ENCODE measurements at regions not wholly inside any gene's neighbourhood (a gene's known extent, or its start where the extent isn't known, plus 50 kb on each side); places are given as distances from the start of the nearest gene placed in this dataset.
"Not testable (repeated sequence)": the region's sequence is repeated elsewhere in the genome, so short reads cannot be mapped to it uniquely, and the experiment has no call there.

DNA sequence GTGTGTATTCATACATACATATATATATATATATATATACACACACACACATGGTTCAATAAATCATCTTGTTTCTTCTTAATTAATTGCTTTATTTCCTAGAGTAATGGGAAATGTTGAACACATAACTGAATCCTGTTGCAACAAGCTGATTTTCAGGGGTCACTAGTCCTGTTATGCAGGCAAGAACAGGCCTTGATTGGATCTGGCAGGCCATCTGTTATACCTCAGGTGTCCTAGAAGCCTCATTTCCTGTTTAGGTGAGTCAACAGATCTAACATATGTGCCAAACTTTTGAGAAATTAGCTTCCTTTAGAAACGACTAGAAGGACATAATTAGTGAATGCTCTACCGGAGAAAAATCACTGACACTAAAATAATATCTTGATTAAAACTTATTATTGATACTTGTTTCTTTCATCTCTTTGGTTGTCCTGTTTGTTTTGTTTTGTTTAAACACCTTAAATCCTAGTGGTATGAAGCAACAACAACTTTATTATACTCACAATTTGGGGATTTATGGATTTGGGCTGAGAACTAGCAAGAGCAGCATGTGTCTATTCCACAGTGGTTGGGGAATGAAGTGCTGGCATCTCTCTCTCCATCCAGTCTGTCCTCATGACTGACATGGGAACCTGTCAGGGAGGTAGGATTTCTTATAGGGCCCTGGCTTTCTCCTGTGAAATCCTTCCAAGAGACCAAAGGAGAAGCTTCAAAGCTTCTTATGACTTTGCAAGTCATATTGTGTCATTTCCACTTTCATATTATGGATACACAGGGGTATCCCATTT, 552.6 kb downstream of the NSUN3 start:
- Histone ChIP-seq H3K27ac (no peak overlapping the region), H3K9me3 (replicated peaks in 1 of 11) (no peaks in the 10 kb centered on the region), H3K4me1 (no peaks in the 10 kb centered on the region), H4K20me1 (no peaks in the 10 kb centered on the region), H3K4me2 (no peak overlapping the region), H3K36me3 (no peaks in the 10 kb centered on the region), H3K27me3 (no peaks in the 10 kb centered on the region), H3K9ac (no peak overlapping the region), H3K4me3 (no peak overlapping the region)
- no peak for TF ChIP-seq Cebpa-rat (IDR thresholded peaks at IDR 0.05)

DNA sequence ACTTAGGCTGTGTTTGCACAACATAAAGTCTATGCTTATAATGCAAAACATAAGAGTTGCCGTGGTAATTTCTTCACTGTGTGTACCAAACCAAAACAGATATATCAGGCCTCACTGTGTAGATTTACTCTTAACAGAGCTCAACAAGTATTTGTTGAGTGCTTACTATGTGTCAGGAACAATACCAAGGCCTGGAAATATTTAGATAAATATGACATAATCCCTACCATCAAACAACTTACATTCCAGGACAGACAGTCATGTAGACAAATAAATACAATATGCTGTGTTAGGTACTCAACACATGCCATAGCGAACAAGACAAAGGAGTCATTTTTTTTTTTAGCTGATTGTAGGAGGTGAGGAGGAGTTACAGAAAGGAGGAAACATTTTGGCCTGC, 554.0 kb downstream of the NSUN3 start:
- Histone ChIP-seq H3K27me3 (no peaks in the 10 kb centered on the region), H4K20me1 (no peaks in the 10 kb centered on the region), H3K9ac (no peak overlapping the region), H3K36me3 (no peaks in the 10 kb centered on the region), H3K4me1 (no peaks in the 10 kb centered on the region), H3K4me2 (no peak overlapping the region), H3K9me3 (replicated peaks in 1 of 11) (no peaks in the 10 kb centered on the region), H3K27ac (no peak overlapping the region), H3K4me3 (no peak overlapping the region)
- no peak for TF ChIP-seq Cebpa-rat (IDR thresholded peaks at IDR 0.05)

DNA sequence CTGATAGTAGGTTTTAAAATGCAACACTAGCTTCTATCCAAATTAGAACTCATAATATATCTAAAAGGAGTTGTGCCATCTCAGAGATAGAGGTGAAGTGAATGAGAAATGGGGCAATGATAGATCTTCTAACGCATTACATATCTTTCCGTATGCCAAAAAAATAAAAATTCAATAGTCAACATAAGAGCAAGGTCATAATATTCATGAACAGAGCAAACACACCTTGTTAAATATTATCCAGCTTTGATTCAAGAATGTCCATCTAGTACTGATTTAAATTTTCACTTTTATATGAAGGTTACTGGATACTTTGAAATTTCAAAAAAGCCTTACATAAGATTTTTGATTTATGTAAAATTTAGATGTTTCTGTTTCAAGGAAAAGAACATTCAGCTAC, 554.5 kb downstream of the NSUN3 start:
- H3K4me2 ChIP-seq: no peak overlapping the region

DNA sequence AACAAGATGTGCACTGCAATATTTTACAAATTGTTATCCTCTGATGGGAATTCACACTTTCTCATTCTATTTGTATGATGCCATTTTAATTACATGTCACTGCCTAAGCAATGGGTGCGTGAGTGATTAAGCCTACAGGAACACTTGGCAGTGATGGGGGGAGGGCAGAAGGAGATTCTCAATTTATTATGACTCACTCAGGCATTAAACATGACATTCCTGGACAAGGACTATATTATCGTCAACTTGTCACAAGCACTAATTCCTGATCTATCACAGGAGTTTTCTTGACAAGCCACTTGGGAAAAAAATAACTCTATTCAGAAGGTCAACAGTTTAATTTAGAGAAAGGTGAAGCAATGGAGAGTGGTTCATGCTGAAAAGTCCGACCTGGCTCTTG, 556.8 kb downstream of the NSUN3 start:
- Histone ChIP-seq H3K4me3 (no peak overlapping the region), H3K36me3 (no peaks in the 10 kb centered on the region), H3K27me3 (no peaks in the 10 kb centered on the region), H3K4me2 (no peak overlapping the region), H3K9me3 (replicated peaks in 1 of 11) (no peaks in the 10 kb centered on the region), H3K9ac (no peak overlapping the region), H4K20me1 (no peaks in the 10 kb centered on the region), H3K27ac (no peak overlapping the region), H3K4me1 (no peaks in the 10 kb centered on the region)
- TF ChIP-seq Cebpa-rat (IDR thresholded peaks at IDR 0.05): no peak

More for the DNA sequence above, 554.5 kb downstream of the NSUN3 start:
- no peak for TF ChIP-seq Cebpa-rat (IDR thresholded peaks at IDR 0.05)
- Histone ChIP-seq H3K4me1 (no peaks in the 10 kb centered on the region), H3K27me3 (no peaks in the 10 kb centered on the region), H3K27ac (no peak overlapping the region), H3K9me3 (replicated peaks in 1 of 11) (no peaks in the 10 kb centered on the region), H3K9ac (no peak overlapping the region), H3K36me3 (no peaks in the 10 kb centered on the region), H3K4me3 (no peak overlapping the region), H4K20me1 (no peaks in the 10 kb centered on the region)

DNA sequence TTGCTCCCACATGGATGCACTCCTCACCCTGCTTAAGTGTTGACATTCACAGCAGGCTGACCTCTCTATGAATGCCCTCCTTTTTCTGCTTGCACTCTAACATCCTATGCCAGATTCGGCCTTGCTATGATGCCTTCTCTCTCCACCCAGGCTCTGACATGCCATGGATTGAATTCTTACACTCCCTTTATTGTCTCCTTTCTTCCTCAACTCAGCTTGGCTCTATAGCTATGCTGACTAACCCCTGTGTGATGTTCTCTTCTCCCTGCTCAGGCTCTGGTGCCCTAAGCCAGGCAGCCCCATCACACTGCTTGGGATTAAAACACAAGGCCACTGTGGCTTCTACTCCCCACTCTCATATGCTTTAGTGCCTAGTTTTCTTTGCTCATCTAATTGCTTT, 563.7 kb downstream of the NSUN3 start:
- no peaks in the 10 kb centered on the region for H3K27me3 ChIP-seq
- TF ChIP-seq Cebpa-rat (IDR thresholded peaks at IDR 0.05): no peak
- H3K36me3 ChIP-seq: no peaks in the 10 kb centered on the region
- no peak overlapping the region for H3K4me2 ChIP-seq
- no peaks in the 10 kb centered on the region for H3K9me3 ChIP-seq (replicated peaks in 1 of 11)
- H3K9ac ChIP-seq: no peak overlapping the region
- no peak overlapping the region for H3K4me3 ChIP-seq
- no peak overlapping the region for H3K27ac ChIP-seq
- no peaks in the 10 kb centered on the region for H4K20me1 ChIP-seq
- no peaks in the 10 kb centered on the region for H3K4me1 ChIP-seq

DNA sequence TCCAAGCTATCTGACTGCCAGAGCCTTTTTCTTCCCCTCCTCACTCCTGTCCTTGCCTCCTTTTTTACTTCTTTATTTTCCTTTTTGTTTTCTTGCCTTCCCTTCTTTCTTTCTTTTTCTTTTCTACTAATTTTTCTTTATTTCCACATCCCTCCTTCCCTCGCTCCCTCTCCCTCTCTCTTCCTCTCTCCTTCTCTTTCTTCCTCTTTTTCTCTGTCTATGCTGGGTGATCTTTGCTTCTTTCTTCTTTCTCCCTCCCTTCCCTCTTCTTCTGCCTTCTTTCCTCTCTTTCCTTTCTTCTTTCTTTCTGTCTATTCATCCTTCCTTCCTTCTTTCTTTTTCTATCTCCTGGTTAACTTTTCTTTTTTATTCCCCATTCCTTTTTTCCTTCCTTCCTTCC, 564.8 kb downstream of the NSUN3 start:
- H3K9me3 ChIP-seq (replicated peaks in 1 of 11): no peaks in the 10 kb centered on the region
- H3K4me1 ChIP-seq: no peaks in the 10 kb centered on the region
- H3K36me3 ChIP-seq: no peaks in the 10 kb centered on the region
- no peak overlapping the region for H3K4me3 ChIP-seq
- no peak overlapping the region for H3K4me2 ChIP-seq
- H3K27ac ChIP-seq: no peak overlapping the region
- no peak for TF ChIP-seq Cebpa-rat (IDR thresholded peaks at IDR 0.05)
- no peaks in the 10 kb centered on the region for H4K20me1 ChIP-seq
- no peak overlapping the region for H3K9ac ChIP-seq
- no peaks in the 10 kb centered on the region for H3K27me3 ChIP-seq

DNA sequence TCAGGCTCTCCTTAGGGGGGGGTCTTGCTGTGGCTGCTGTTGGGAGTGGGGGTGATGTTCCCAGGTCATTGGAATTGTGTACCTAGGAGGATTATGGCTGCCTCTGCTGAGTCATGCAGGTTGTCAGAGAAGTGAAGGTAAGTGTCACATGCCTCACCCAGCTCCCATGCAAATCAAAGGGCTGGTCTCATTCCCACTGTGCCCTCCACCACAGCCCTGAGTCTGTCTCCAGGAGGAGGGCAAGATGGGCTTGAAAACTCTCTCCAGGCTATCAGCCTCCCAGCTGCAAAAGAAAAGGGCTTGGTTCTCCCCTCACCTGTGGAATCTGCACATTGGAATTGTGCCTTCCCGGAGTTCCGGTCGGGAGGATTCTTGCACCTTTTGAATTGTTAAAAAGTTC, 580.5 kb downstream of the NSUN3 start:
- no peaks in the 10 kb centered on the region for H4K20me1 ChIP-seq
- H3K27me3 ChIP-seq: no peaks in the 10 kb centered on the region
- no peak overlapping the region for H3K27ac ChIP-seq
- no peaks in the 10 kb centered on the region for H3K9me3 ChIP-seq (replicated peaks in 1 of 11)
- H3K4me2 ChIP-seq: no peak overlapping the region
- no peaks in the 10 kb centered on the region for H3K36me3 ChIP-seq
- no peak overlapping the region for H3K4me3 ChIP-seq
- H3K9ac ChIP-seq: no peak overlapping the region
- TF ChIP-seq Cebpa-rat (IDR thresholded peaks at IDR 0.05): no peak
- H3K4me1 ChIP-seq: no peaks in the 10 kb centered on the region

DNA sequence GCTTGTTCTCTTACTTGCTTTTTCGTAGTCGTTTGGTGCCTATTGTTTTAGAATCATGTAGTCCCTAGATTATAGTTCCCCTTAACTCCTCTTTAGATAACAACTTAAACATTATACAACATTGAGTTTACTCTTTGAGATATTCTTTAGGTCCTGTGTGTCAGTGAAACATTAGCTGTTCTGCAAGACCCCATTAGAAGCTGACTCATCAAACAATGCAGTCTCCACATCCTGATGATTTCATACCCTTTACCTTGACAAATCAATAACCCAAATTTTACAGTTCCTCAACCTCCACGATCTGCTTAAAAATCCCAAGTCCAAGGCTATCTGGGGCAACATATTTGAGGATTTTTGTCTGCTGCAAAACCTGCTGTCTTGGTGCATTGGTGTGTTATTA, 582.9 kb downstream of the NSUN3 start:
- TF ChIP-seq Cebpa-rat (IDR thresholded peaks at IDR 0.05): no peak
- Histone ChIP-seq H3K36me3 (no peaks in the 10 kb centered on the region), H3K27ac (no peak overlapping the region), H3K4me2 (no peak overlapping the region), H3K4me3 (no peak overlapping the region), H3K27me3 (no peaks in the 10 kb centered on the region), H3K9ac (no peak overlapping the region), H3K4me1 (no peaks in the 10 kb centered on the region), H4K20me1 (no peaks in the 10 kb centered on the region), H3K9me3 (replicated peaks in 1 of 11) (no peaks in the 10 kb centered on the region)

DNA sequence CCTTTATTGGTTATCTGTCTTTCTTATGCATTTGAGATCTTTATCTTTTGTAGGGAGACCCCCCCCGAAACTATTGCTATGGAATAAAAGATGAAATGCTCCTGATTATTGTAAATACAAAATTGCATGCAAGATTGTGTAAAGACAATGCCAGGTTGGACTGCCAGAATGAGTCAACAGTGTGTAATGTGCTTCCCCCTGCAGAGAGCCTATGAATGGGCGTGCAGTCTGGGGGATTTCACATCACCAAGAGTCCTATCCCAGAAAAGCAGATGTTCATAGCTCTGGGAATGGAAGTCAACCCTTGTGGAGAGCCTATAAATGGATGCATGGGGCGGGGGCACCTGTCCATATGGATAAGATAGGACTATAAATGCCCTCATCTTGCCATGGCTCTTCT, 584.3 kb downstream of the NSUN3 start:
- no peaks in the 10 kb centered on the region for H4K20me1 ChIP-seq
- no peaks in the 10 kb centered on the region for H3K36me3 ChIP-seq
- no peak overlapping the region for H3K27ac ChIP-seq
- TF ChIP-seq Cebpa-rat (IDR thresholded peaks at IDR 0.05): no peak
- H3K9ac ChIP-seq: no peak overlapping the region
- H3K4me1 ChIP-seq: no peaks in the 10 kb centered on the region
- no peak overlapping the region for H3K4me2 ChIP-seq
- H3K27me3 ChIP-seq: no peaks in the 10 kb centered on the region
- H3K4me3 ChIP-seq: no peak overlapping the region
- H3K9me3 ChIP-seq (replicated peaks in 1 of 11): no peaks in the 10 kb centered on the region

DNA sequence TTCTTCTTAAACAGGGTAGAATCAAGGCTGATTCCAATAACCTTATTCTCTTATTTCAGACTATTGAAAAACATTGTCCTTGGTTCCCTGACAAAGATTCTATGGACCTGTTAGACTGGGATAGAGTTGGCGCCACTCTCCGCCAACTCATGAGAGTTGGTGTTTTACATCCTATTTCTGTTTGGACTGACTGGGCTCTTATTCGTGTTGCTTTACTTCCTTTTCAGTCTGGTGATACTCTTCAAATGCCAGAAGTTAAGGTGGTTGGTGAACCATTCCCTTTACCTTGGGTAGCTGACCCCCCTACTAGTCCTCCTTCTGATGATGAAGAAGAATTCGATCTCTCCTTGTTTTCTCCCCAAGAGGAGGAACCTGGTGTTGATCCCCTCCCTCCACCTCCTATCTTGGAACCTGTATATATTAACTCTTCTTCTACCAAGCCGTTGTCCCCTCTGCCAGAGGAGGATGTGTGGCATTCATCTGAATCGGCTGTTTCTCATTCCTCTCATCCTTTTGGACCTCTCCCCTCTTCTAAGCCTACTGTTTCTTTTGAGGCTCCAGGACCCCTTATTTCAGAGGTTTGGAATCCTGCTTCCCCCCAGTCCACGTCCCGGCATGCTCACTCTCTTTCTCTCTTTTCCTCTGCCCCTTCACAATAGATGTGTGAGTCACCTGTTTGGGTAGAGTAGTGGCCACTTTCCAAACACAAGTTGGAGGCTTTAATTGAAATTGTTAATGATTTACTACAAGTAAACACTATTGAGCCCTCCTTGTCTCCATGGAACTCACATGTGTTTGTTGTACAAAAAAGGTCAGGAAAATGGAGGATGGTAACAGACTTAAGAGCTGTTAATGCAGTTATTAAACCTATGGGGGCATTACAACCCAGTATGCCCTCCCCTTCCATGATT, 585.7 kb downstream of the NSUN3 start:
- not testable (repeated sequence) for H3K4me3 ChIP-seq; H3K27ac ChIP-seq; H3K4me2 ChIP-seq; H3K27me3 ChIP-seq; H4K20me1 ChIP-seq; H3K36me3 ChIP-seq; H3K9me3 ChIP-seq (replicated peaks in 1 of 11); H3K9ac ChIP-seq; H3K4me1 ChIP-seq
